ENCODE measurements at regions not wholly inside any gene's neighbourhood (a gene's known extent, or its start where the extent isn't known, plus 50 kb on each side); places are given as distances from the start of the nearest gene placed in this dataset.

GRCh38 chr12:38477340-38478090 lies 160.9 kb downstream of the ALG10B start:
- ATAC-seq (no peak), DNase-seq (ENCODE audit: low spot score) (no peak)
- Mint-ChIP-seq H3K27me3 (ENCODE audit: insufficient read depth, low read depth, poor library complexity) (no peaks in the 10 kb centered on the region), H3K4me3 (no peak overlapping the region), H3K36me3 (ENCODE audit: low read depth) (peaks cover 13% of the 10 kb centered on the region; the same call in 2 of the 3 replicates), H3K4me1 (peaks cover 5% of the 10 kb centered on the region; the same call in 1 of the 3 replicates), H3K9me3 (peaks cover 16% of the 10 kb centered on the region), H3K27ac (no peak overlapping the region)
- Histone ChIP-seq H2AFZ (no peak overlapping the region), H3K4me2 (no peak overlapping the region), H3K27ac (ENCODE audit: low read depth) (no peak overlapping the region), H3K36me3 (ENCODE audit: insufficient read depth) (no peaks in the 10 kb centered on the region), H3K79me2 (replicated peaks; ENCODE audit: insufficient read depth) (no peaks in the 10 kb centered on the region), H4K20me1 (replicated peaks; ENCODE audit: insufficient read depth) (no peaks in the 10 kb centered on the region), H3K4me3 (no peak overlapping the region), H3K27me3 (ENCODE audit: insufficient read depth) (no peaks in the 10 kb centered on the region), H3K9me2 (ENCODE audit: insufficient read depth) (no peaks in the 10 kb centered on the region), H3F3A (replicated peaks; ENCODE audit: low read depth) (no peaks in the 10 kb centered on the region), H3K4me1 (ENCODE audit: insufficient read depth) (no peaks in the 10 kb centered on the region)
- TF ChIP-seq CREB1 (CRISPR knock-in tag; IDR thresholded peaks at IDR 0.05; ENCODE audit: low read depth) (no peak), ZNF114 (CRISPR knock-in tag; IDR thresholded peaks at IDR 0.05) (no peak), NANOG (IDR thresholded peaks at IDR 0.05; ENCODE audit: borderline replicate concordance) (no peak), CTCF (conservative IDR thresholded peaks at IDR 0.05; ENCODE audit: low read depth in 2 of 2) (no peak), POLR2AphosphoS5 (IDR thresholded peaks at IDR 0.05; ENCODE audit: low read depth) (no peak), ZNF462 (CRISPR knock-in tag; IDR thresholded peaks at IDR 0.05) (no peak), ETS1 (IDR thresholded peaks at IDR 0.05) (no peak), REST (IDR thresholded peaks at IDR 0.05; ENCODE audit: unreplicated experiment) (no peak), JUNB (IDR thresholded peaks at IDR 0.05; ENCODE audit: unreplicated experiment) (no peak), EZH2phosphoT487 (IDR thresholded peaks at IDR 0.05; ENCODE audit: unreplicated experiment) (no peak), STAT1 (IDR thresholded peaks at IDR 0.05; ENCODE audit: unreplicated experiment) (no peak), ZNF331 (CRISPR knock-in tag; IDR thresholded peaks at IDR 0.05; ENCODE audit: low read depth) (no peak), EZH2 (IDR thresholded peaks at IDR 0.05; ENCODE audit: low read depth, unreplicated experiment) (no peak)

All from GM23338 (cell line).